Astrocyte of the cerebellum (primary cell): ENCODE measurements at regions not wholly inside any gene's neighbourhood (a gene's known extent, or its start where the extent isn't known, plus 50 kb on each side); places are given as distances from the start of the nearest gene placed in this dataset.

Experiments
- DNase-seq: peaks from one replicate; pipeline ENCODE4 v3.0.0-alpha.2; 2011; ENCODE audit warnings: low read depth
- H3K4me3 ChIP-seq: 2 replicates; pipeline ENCODE4 v1.5.1; 2011; ENCODE audit warnings: mild to moderate bottlenecking, low read depth, low read length, moderate library complexity
- in situ Hi-C: cut with HindIII; loops from 2 replicates; pipeline ENCODE4 v1.10.0; 2017; ENCODE audit warnings: low sequenced_read_pairs
- TF ChIP-seq, protein P1 (sequence below): IDR thresholded peaks from 2 replicates; pipeline ENCODE4 v1.5.1; 2012; ENCODE audit warnings: low read length, low read depth, moderate library complexity, mild to moderate bottlenecking; ENCODE audit errors: missing control alignments

DNA sequence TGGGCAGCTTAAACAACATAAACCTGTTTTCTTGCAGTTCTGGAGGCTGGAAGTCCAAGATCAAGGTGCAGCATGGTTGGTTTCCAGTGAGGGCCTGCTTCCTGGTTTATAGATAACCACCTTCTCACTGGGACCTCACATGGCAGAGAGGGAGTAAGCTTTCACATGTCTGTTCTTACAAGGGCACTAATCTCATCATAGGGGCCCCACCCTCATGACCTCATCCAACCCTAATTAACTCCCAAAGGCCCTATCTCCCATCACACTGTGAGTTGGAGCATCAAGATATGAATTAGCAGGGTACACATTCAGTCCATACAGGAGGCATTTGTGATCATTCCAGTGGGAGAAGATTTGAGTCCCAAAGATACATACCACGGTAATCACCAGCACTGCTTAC is 50.5 kb upstream of the GRIN2A start:
- in situ Hi-C loops = no loop called here
- no peak for DNase-seq
- TF ChIP-seq, protein P1, sequence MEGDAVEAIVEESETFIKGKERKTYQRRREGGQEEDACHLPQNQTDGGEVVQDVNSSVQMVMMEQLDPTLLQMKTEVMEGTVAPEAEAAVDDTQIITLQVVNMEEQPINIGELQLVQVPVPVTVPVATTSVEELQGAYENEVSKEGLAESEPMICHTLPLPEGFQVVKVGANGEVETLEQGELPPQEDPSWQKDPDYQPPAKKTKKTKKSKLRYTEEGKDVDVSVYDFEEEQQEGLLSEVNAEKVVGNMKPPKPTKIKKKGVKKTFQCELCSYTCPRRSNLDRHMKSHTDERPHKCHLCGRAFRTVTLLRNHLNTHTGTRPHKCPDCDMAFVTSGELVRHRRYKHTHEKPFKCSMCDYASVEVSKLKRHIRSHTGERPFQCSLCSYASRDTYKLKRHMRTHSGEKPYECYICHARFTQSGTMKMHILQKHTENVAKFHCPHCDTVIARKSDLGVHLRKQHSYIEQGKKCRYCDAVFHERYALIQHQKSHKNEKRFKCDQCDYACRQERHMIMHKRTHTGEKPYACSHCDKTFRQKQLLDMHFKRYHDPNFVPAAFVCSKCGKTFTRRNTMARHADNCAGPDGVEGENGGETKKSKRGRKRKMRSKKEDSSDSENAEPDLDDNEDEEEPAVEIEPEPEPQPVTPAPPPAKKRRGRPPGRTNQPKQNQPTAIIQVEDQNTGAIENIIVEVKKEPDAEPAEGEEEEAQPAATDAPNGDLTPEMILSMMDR = no peak
- H3K4me3 ChIP-seq = no peak overlapping the region

- no peak for DNase-seq
- in situ Hi-C loops = no loop called here
- TF ChIP-seq, protein P1 = no peak
- H3K4me3 ChIP-seq = no peak overlapping the region
Measured at GRCh38 chr16:10239640-10240039, 57.4 kb upstream of the GRIN2A start.

DNA sequence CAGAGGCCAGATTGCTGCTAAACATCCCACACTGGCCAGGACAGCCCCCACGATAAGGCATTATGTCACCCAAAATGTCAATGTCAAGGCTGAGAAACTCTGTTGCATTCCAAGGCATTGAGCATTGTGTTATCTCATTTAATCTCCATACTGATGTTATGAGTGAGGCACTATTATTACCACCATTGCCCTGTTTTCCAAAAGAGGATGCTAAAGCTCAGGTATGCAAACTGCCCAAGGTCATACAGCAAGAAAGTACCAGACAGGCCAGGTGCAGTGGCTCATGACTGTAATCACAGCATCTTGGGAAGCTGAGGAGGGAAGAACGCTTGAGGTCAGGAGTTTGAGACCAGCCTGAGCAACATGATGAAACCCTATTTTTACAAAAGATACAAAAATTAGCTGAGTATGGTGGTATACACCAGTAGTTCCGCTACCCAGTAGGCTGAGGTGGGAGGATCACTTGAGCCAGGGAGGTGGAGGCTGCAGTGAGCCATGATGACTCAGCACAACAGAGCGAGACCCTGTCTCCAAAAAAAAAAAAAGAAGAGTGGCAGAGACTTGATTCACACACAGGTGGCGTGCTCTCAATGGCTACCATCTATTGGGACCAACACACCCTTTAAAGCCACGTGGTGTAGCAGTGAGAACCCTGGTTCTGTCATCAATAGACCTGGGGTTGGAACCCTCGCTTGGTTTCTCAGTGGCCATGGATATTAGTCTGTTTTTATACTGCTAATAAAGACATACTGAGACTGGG is 58.8 kb upstream of the GRIN2A start:
- TF ChIP-seq, protein P1 = no peak
- H3K4me3 ChIP-seq = no peak overlapping the region
- in situ Hi-C loops = no loop called here
- no peak for DNase-seq

GRCh38 chr16:10242097-10242496 is 59.9 kb upstream of the GRIN2A start:
- no peak for DNase-seq
- TF ChIP-seq, protein P1 = no peak
- in situ Hi-C loops = no loop called here
- H3K4me3 ChIP-seq = no peak overlapping the region

DNA sequence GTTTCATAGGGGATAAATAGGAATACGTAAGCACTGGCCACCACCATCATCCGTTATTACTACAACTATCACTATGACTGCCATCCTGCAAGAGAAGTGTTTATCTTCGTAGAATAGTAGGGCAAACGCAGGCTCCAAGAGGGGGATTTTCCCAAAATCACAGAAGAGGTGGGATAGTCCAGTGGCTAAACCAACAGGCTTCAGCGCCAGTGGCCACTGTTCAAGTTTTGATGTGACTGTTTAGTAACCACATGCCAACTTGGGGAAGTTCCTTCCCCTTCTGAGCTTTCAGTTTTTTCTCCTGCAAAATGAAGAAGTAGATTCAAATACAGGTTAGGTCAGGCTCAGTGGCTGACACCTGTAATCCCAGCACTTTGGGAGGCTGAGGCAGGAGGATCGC is 60.7 kb upstream of the GRIN2A start:
- TF ChIP-seq, protein P1 = no peak
- in situ Hi-C loops = no loop called here
- no peak overlapping the region for H3K4me3 ChIP-seq
- no peak for DNase-seq

DNA sequence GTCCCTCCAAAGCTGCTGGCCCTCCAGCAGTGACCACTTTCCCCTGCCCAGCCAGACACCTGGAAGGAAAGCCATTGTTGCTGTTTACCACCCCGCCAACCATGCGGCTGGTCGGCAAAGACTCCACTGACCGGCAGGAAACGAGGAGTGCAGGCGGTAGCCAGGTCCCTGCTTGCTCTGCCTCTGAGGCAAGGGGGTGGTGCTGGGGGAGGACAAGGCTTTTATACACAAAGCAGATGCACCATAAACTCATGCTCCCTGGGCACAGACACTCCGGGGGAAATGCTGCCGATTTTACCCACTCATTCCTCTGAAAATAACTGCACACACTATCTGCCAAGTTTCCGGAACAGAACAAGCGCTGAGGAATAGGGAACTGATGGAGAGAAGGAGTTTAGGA is 62.8 kb upstream of the GRIN2A start:
- no peak for DNase-seq
- in situ Hi-C loops = no loop called here
- TF ChIP-seq, protein P1 = no peak
- H3K4me3 ChIP-seq = no peak overlapping the region
